PC-9 (cell line): ENCODE measurements at regions not wholly inside any gene's neighbourhood (a gene's known extent, or its start where the extent isn't known, plus 50 kb on each side); places are given as distances from the start of the nearest gene placed in this dataset.

Experiments
- BruUV-seq: library from RNA; stranded (reverse); fragments of 400-500 nt; replicated peaks from 2 replicates; lab custom pipeline; 2021; lab: Mats Ljungman, UMichigan
- CTCF ChIA-PET: fragments of 300-600 bp; sonication (Branson Sonifier 250); formaldehyde crosslinking; loops from one replicate; lab custom pipeline; 2022; ENCODE audit warnings: antibody characterized with exemption; lab: Charles Lee
- POLR2A ChIA-PET: fragments of 300-600 bp; sonication (Branson Sonifier 250); formaldehyde crosslinking; loops from one replicate; lab custom pipeline; 2022; ENCODE audit warnings: antibody characterized with exemption; ENCODE audit not compliant: unreplicated experiment; lab: Charles Lee
- DNase-seq, 2 experiments: peaks; one replicate each; pipeline versions ENCODE4 v3.0.0 to v3.0.0-alpha.2; 2015 to 2022; ENCODE audit warnings: mixed read lengths in 1 of 2
- H2AFZ ChIP-seq: fragments of 200-600 bp; sonication (generic); 2 replicates; pipeline ENCODE4 v1.8.1; 2017; ENCODE audit warnings: antibody characterized with exemption
- H3F3A ChIP-seq: fragments of 200-600 bp; sonication (generic); 2 replicates; pipeline ENCODE4 v1.8.1; 2017; ENCODE audit warnings: antibody characterized with exemption, mild to moderate bottlenecking, low read depth; ENCODE audit not compliant: insufficient read depth
- H3K27ac ChIP-seq: fragments of 200-600 bp; sonication (generic); 2 replicates; pipeline ENCODE4 v1.6.1; 2016; ENCODE audit warnings: mixed run types
- H3K27me3 ChIP-seq: fragments of 200-600 bp; sonication (generic); 2 replicates; pipeline ENCODE4 v1.6.1; 2016; ENCODE audit warnings: low read depth, mixed run types; ENCODE audit not compliant: insufficient read depth
- H3K36me3 ChIP-seq: fragments of 200-600 bp; sonication (generic); 2 replicates; pipeline ENCODE4 v1.6.1; 2016; ENCODE audit warnings: low read depth, mixed run types
- H3K4me1 ChIP-seq: fragments of 200-600 bp; sonication (generic); replicated peaks from 2 replicates; pipeline ENCODE4 v1.6.1; 2016; ENCODE audit warnings: mixed run types; ENCODE audit not compliant: insufficient read depth
- H3K4me2 ChIP-seq: fragments of 200-600 bp; sonication (generic); 2 replicates; pipeline ENCODE4 v1.6.1; 2017; ENCODE audit warnings: mixed run types
- H3K4me3 ChIP-seq: fragments of 200-600 bp; sonication (generic); 2 replicates; pipeline ENCODE4 v1.6.1; 2016; ENCODE audit warnings: mixed run types
- H3K79me2 ChIP-seq: fragments of 200-600 bp; sonication (generic); 2 replicates; pipeline ENCODE4 v1.6.1; 2017; ENCODE audit warnings: low read depth, mixed run types
- H3K9me2 ChIP-seq: fragments of 200-600 bp; sonication (generic); 2 replicates; pipeline ENCODE4 v1.8.1; 2017; ENCODE audit warnings: mild to moderate bottlenecking; ENCODE audit not compliant: insufficient read depth
- H3K9me3 ChIP-seq: fragments of 200-600 bp; sonication (generic); 2 replicates; pipeline ENCODE4 v1.8.1; 2016; ENCODE audit warnings: low read depth; ENCODE audit not compliant: insufficient read depth
- H4K20me1 ChIP-seq: fragments of 200-600 bp; sonication (generic); 2 replicates; pipeline ENCODE4 v1.8.1; 2017; ENCODE audit not compliant: insufficient read depth
- EZH2 ChIP-seq: fragments of 200-600 bp; sonication (generic); IDR thresholded peaks from 2 replicates; pipeline ENCODE4 v1.8.0; 2017; ENCODE audit warnings: antibody characterized with exemption, low read depth
- intact Hi-C: fragments of 100-400 bp; cut with micrococcal nuclease; formaldehyde crosslinking; loops from one replicate; pipeline ENCODE4 v1.10.0; 2022; ENCODE audit not compliant: unreplicated experiment
- TF ChIP-seq, protein P1 (sequence below): fragments of 200-600 bp; sonication (generic); conservative IDR thresholded peaks from 2 replicates; pipeline ENCODE4 v1.6.1; 2017; ENCODE audit warnings: mixed run types, antibody characterized with exemption, mild to moderate bottlenecking, moderate library complexity

DNA sequence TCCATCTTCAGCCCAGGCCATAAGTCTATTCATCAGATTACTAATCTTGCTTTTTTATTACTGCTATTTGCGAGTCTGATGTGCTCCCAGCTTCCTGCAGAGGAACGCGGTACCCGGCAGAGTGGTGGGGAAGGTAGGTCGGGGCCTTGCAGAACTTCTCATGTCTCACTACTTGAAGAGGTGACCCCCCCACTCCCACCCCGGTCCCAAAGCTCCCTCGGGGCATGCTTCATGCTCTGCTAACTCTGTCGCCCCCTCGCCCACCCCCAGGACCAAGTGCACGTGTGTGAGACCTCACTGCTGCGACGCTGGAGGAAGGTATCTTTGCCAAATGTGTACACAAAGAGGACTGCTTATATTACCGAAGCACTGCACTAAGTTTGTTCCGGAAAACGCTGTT is 129.4 kb upstream of the RAB12 start:
- POLR2A ChIA-PET: no interaction called here

DNA sequence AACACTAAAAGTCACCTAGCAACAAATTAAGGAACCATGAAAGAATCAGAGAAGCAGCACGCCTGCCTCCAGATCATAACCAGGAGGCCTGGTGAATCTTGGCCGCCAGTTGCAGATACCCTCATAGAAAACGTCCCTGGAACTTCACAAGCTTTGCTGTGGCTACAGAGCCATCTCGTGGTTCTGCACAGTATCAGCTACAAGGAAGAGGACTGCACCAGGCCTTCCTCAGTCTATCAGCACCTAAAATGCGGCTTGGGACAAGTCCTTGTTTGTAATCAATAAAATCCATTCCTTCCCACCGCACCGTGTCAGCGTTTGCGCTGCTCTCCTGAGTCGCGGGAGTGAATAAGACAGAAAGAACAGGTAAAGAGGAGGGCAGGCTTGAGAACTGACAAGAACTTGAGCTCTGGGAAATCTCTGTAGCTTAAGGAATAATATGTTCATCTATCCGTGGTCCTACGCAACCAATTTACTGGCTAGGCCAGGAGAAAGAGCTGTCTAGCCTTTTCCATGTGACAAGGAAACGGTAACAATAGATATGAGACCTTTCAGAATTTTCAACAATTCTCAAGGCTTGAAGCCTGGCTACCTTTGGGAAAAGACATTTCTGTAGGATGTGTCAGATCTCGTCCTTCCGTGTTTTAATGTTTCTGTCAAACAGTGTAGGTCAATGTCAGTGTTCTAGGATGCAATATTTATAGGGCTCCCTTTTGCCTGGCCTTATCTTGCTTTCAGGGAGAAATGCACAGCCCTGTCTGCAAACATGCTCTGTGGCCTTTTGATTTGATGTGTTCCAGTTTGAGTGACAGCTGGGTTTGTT is 128.5 kb upstream of the RAB12 start:
- CTCF ChIA-PET: interaction anchor here (0.6 to 1.0 kb wide), 4 partner anchors 128 to 1280 kb away, joined by 3 read pairs; partner anchors contain the start of gene RAB12
- no peak overlapping the region for H3K4me2 ChIP-seq
- H3K79me2 ChIP-seq: no peaks in the 10 kb centered on the region
- no peaks in the 10 kb centered on the region for H4K20me1 ChIP-seq
- TF ChIP-seq EZH2: no peak
- TF ChIP-seq, protein P1, sequence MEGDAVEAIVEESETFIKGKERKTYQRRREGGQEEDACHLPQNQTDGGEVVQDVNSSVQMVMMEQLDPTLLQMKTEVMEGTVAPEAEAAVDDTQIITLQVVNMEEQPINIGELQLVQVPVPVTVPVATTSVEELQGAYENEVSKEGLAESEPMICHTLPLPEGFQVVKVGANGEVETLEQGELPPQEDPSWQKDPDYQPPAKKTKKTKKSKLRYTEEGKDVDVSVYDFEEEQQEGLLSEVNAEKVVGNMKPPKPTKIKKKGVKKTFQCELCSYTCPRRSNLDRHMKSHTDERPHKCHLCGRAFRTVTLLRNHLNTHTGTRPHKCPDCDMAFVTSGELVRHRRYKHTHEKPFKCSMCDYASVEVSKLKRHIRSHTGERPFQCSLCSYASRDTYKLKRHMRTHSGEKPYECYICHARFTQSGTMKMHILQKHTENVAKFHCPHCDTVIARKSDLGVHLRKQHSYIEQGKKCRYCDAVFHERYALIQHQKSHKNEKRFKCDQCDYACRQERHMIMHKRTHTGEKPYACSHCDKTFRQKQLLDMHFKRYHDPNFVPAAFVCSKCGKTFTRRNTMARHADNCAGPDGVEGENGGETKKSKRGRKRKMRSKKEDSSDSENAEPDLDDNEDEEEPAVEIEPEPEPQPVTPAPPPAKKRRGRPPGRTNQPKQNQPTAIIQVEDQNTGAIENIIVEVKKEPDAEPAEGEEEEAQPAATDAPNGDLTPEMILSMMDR: peak; percentile 73
- H3K27ac ChIP-seq: no peak overlapping the region
- no peaks in the 10 kb centered on the region for H3K9me3 ChIP-seq
- no peak overlapping the region for H3K4me3 ChIP-seq
- peak in 1 of 2 experiments; percentile 43 for DNase-seq
- no TSS peak for BruUV-seq
- intact Hi-C loops: loop anchor here (1.0 to 10.0 kb wide), 6 partner anchors 56 to 1259 kb away; partner anchors contain the start of gene PTPRM
- no peaks in the 10 kb centered on the region for H3K9me2 ChIP-seq
- H3K27me3 ChIP-seq: no peaks in the 10 kb centered on the region; the same call in 1 of the 2 replicates
- no peaks in the 10 kb centered on the region for H3K36me3 ChIP-seq
- no peaks in the 10 kb centered on the region for H3F3A ChIP-seq
- no peaks in the 10 kb centered on the region for H3K4me1 ChIP-seq
- POLR2A ChIA-PET: interaction anchor here (0.7 kb wide), 1 partner anchor 1209 kb away, joined by 3 read pairs; no protein-coding TSS in a partner anchor
- H2AFZ ChIP-seq: no peak overlapping the region

More for the DNA sequence above, 129.4 kb upstream of the RAB12 start:
- no peaks in the 10 kb centered on the region for H3K79me2 ChIP-seq
- H3K27ac ChIP-seq: no peak overlapping the region
- H3K4me2 ChIP-seq: no peak overlapping the region
- CTCF ChIA-PET: interaction anchor here (1.0 kb wide), 1 partner anchor 1207 kb away, joined by 3 read pairs; no protein-coding TSS in a partner anchor
- no peaks in the 10 kb centered on the region for H3K4me1 ChIP-seq
- no peaks in the 10 kb centered on the region for H3K9me2 ChIP-seq
- H3F3A ChIP-seq: no peaks in the 10 kb centered on the region
- H3K27me3 ChIP-seq: no peaks in the 10 kb centered on the region; the same call in 1 of the 2 replicates
- TF ChIP-seq, protein P1: no peak
- no peak for TF ChIP-seq EZH2
- H3K4me3 ChIP-seq: no peak overlapping the region
- intact Hi-C loops: loop anchor here (1.0 to 10.0 kb wide), 6 partner anchors 55 to 1258 kb away; partner anchors contain the start of gene PTPRM
- BruUV-seq: no TSS peak
- H3K36me3 ChIP-seq: no peaks in the 10 kb centered on the region
- no peaks in the 10 kb centered on the region for H4K20me1 ChIP-seq
- DNase-seq: no peak
- H3K9me3 ChIP-seq: no peaks in the 10 kb centered on the region
- no peak overlapping the region for H2AFZ ChIP-seq

DNA sequence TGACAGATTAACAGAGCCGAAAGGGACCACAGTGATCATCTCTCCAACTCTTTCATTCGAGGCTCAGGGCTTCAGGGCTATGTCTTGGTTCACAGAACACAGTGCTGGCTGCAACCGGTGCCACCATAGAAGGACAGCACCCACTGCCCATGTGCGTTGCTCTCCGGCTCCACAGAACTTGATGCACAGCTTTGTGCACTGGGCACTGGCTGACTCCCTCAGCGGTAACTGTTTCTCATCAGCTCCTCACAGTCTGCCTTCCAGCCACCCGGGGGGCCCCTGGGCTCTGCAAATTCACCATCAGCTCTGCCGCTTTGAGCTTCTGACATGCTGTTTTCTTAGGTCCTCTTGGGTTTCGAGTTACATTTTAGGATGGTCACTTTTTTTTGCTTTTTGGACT is 124.3 kb upstream of the RAB12 start:
- Histone ChIP-seq H3F3A (no peaks in the 10 kb centered on the region; the same call in 1 of the 2 replicates), H3K4me1 (no peaks in the 10 kb centered on the region), H3K27me3 (0 out of 2 replicates have a peak, but pooled peaks cover 5% of the 10 kb centered on the region), H4K20me1 (no peaks in the 10 kb centered on the region), H3K36me3 (no peaks in the 10 kb centered on the region), H3K9me2 (no peaks in the 10 kb centered on the region), H3K4me3 (no peak overlapping the region), H3K79me2 (no peaks in the 10 kb centered on the region), H3K9me3 (no peaks in the 10 kb centered on the region), H3K4me2 (no peak overlapping the region), H3K27ac (no peak overlapping the region), H2AFZ (no peak overlapping the region)
- DNase-seq: no peak
- intact Hi-C loops: loop anchor here (5.0 to 10.0 kb wide), 3 partner anchors 60 to 918 kb away; partner anchors contain the start of gene PTPRM
- no peak for TF ChIP-seq EZH2
- TF ChIP-seq, protein P1: no peak
- CTCF ChIA-PET: no interaction called here
- no TSS peak for BruUV-seq
- POLR2A ChIA-PET: interaction anchor here (0.6 kb wide), 1 partner anchor 680 kb away, joined by 6 read pairs; no protein-coding TSS in a partner anchor
